H1 (cell line): ENCODE measurements at regions not wholly inside any gene's neighbourhood (a gene's known extent, or its start where the extent isn't known, plus 50 kb on each side); places are given as distances from the start of the nearest gene placed in this dataset.

ENCODE experiments used
- CTCF ChIA-PET: fragments of 300-600 bp; sonication (Branson Sonifier 250); formaldehyde crosslinking; loops from one replicate; lab custom pipeline; 2021; ENCODE audit not compliant: partially characterized antibody; lab: Charles Lee
- POLR2A ChIA-PET: fragments of 300-600 bp; sonication (Branson Sonifier 250); formaldehyde crosslinking; loops from one replicate; lab custom pipeline; 2021; ENCODE audit warnings: inconsistent platforms; ENCODE audit not compliant: partially characterized antibody; lab: Charles Lee
- DNase-seq, 2 experiments: peaks; one replicate each; pipeline versions ENCODE4 v3.0.0 to v3.0.0-alpha.2; 2010 to 2022; ENCODE audit warnings: low spot score in 2 of 2, low read depth in 1 of 2, mixed read lengths in 1 of 2
- FAIRE-seq: peaks from 2 replicates; lab custom pipeline; 2011; peaks lifted over from hg19 to GRCh38; lab: Jason Lieb, UNC
- H2AFZ ChIP-seq: 2 replicates; pipeline ENCODE4 v1.8.1; 2012; ENCODE audit warnings: low read length, inconsistent platforms
- H2AK5ac ChIP-seq: 2 replicates; pipeline ENCODE4 v1.6.1; 2013; ENCODE audit warnings: low read depth, low read length
- H2BK120ac ChIP-seq: replicated peaks from 2 replicates; pipeline ENCODE3; 2013; ENCODE audit warnings: low read depth, low read length, inconsistent platforms
- H2BK12ac ChIP-seq: 2 replicates; pipeline ENCODE4 v1.6.1; 2013; ENCODE audit warnings: low read depth, low read length
- H2BK15ac ChIP-seq: 2 replicates; pipeline ENCODE4 v1.6.1; 2013; ENCODE audit warnings: low read length
- H2BK20ac ChIP-seq: 2 replicates; pipeline ENCODE4 v1.6.1; 2013; ENCODE audit warnings: low read length
- H2BK5ac ChIP-seq: 2 replicates; pipeline ENCODE4 v1.6.1; 2013; ENCODE audit warnings: low read depth, low read length
- H3K14ac ChIP-seq: 2 replicates; pipeline ENCODE4 v1.6.1; 2013; ENCODE audit warnings: inconsistent platforms; ENCODE audit not compliant: insufficient read length
- H3K18ac ChIP-seq: 2 replicates; pipeline ENCODE4 v1.6.1; 2013; ENCODE audit warnings: low read length; ENCODE audit errors: extremely low read depth
- H3K23ac ChIP-seq: 2 replicates; pipeline ENCODE4 v1.6.1; 2013; ENCODE audit warnings: inconsistent platforms; ENCODE audit not compliant: insufficient read length
- H3K23me2 ChIP-seq: 2 replicates; pipeline ENCODE4 v1.6.1; 2013; ENCODE audit warnings: low read depth, low read length
- H3K27ac ChIP-seq: 2 replicates; pipeline ENCODE4 v1.6.1; 2011; ENCODE audit warnings: low read depth, low read length, inconsistent platforms
- H3K27me3 ChIP-seq, 4 experiments: replicated peaks in 1 of 4; 1 replicate in 1 of 4; 2 replicates in 3 of 4; pipeline versions ENCODE4 v1.6.1 to v1.8.1; 2011 to 2013; ENCODE audit warnings: low read length in 3 of 4, mild to moderate bottlenecking in 3 of 4, inconsistent platforms in 2 of 4, mixed read lengths in 2 of 4, moderate library complexity in 1 of 4; ENCODE audit not compliant: control insufficient read depth in 3 of 4, insufficient read depth in 3 of 4; ENCODE audit errors: extremely low read depth in 1 of 4
- H3K36me3 ChIP-seq, 4 experiments: 2 replicates each; pipeline versions ENCODE4 v1.6.1 to v1.8.1; 2011 to 2013; ENCODE audit warnings: mild to moderate bottlenecking in 4 of 4, low read length in 3 of 4, moderate library complexity in 2 of 4, control low read depth in 1 of 4, inconsistent platforms in 1 of 4; ENCODE audit not compliant: insufficient read depth in 4 of 4, control insufficient read depth in 2 of 4
- H3K4ac ChIP-seq: replicated peaks from 2 replicates; pipeline ENCODE3; 2013; ENCODE audit warnings: low read length, low read depth, mixed read lengths, inconsistent platforms; ENCODE audit not compliant: insufficient read length
- H3K4me1 ChIP-seq, 4 experiments: replicated peaks in 1 of 4; 1 replicate in 1 of 4; 2 replicates in 3 of 4; pipeline versions ENCODE4 v1.6.1 to v1.8.1; 2011 to 2013; ENCODE audit warnings: low read length in 3 of 4, inconsistent platforms in 2 of 4, mixed read lengths in 1 of 4; ENCODE audit not compliant: insufficient read depth in 4 of 4, control insufficient read depth in 3 of 4
- H3K4me2 ChIP-seq, 2 experiments: 2 replicates each; pipeline versions ENCODE4 v1.6.1 to v1.8.1; 2011 to 2013; ENCODE audit warnings: low read depth in 2 of 2, low read length in 2 of 2, control low read depth in 1 of 2, inconsistent platforms in 1 of 2, mild to moderate bottlenecking in 1 of 2; ENCODE audit not compliant: insufficient read depth in 1 of 2
- H3K4me3 ChIP-seq, 4 experiments: fragments of 200-600, 300-600 bp in 1 of 4; sonication (generic), shearing (Covaris generic), sonication (Bioruptor Twin) in 1 of 4; 2 replicates each; pipeline versions ENCODE4 v1.5.1 to v1.8.1; 2011 to 2016; ENCODE audit warnings: low read length in 4 of 4, low read depth in 3 of 4, control low read depth in 2 of 4, inconsistent platforms in 2 of 4, mild to moderate bottlenecking in 2 of 4, mixed read lengths in 1 of 4, moderate library complexity in 1 of 4; ENCODE audit not compliant: insufficient read depth in 2 of 4; ENCODE audit errors: extremely low read depth in 1 of 4
- H3K56ac ChIP-seq: replicated peaks from 2 replicates; pipeline ENCODE3; 2013; ENCODE audit warnings: low read depth, mild to moderate bottlenecking, mixed read lengths, low read length, inconsistent platforms; ENCODE audit not compliant: insufficient read length
- H3K79me1 ChIP-seq: 2 replicates; pipeline ENCODE4 v1.6.1; 2013; ENCODE audit warnings: low read depth, low read length, control low read depth
- H3K79me2 ChIP-seq, 2 experiments: 2 replicates each; pipeline versions ENCODE4 v1.6.1 to v1.8.1; 2012 to 2013; ENCODE audit warnings: low read length in 2 of 2, mild to moderate bottlenecking in 2 of 2, inconsistent platforms in 1 of 2; ENCODE audit not compliant: insufficient read depth in 2 of 2, control insufficient read depth in 1 of 2
- H3K9ac ChIP-seq, 4 experiments: replicated peaks in 1 of 4; 1 replicate in 1 of 4; 2 replicates in 3 of 4; pipeline versions ENCODE4 v1.6.1 to v1.8.1; 2011 to 2013; ENCODE audit warnings: low read depth in 3 of 4, low read length in 3 of 4, control low read depth in 2 of 4, mild to moderate bottlenecking in 2 of 4, moderate library complexity in 2 of 4, inconsistent platforms in 1 of 4; ENCODE audit errors: extremely low read depth in 1 of 4
- H3K9me3 ChIP-seq, 2 experiments: 2 replicates each; pipeline versions ENCODE4 v1.6.1 to v1.8.1; 2012 to 2013; ENCODE audit warnings: mild to moderate bottlenecking in 2 of 2, moderate library complexity in 2 of 2, control low read depth in 1 of 2, inconsistent platforms in 1 of 2, low read depth in 1 of 2, low read length in 1 of 2, mixed read lengths in 1 of 2; ENCODE audit not compliant: insufficient read depth in 2 of 2
- H4K20me1 ChIP-seq, 2 experiments: replicated peaks in 1 of 2; 2 replicates each; pipeline versions ENCODE3 to v1.8.1; 2011 to 2013; ENCODE audit warnings: inconsistent platforms in 2 of 2, low read length in 2 of 2, mild to moderate bottlenecking in 1 of 2; ENCODE audit not compliant: insufficient read depth in 2 of 2, control insufficient read depth in 1 of 2
- H4K5ac ChIP-seq: 2 replicates; pipeline ENCODE4 v1.6.1; 2013; ENCODE audit warnings: low read length, low read depth, mixed read lengths, inconsistent platforms; ENCODE audit not compliant: insufficient read length
- H4K8ac ChIP-seq: 2 replicates; pipeline ENCODE4 v1.8.0; 2013; ENCODE audit warnings: mild to moderate bottlenecking, moderate library complexity, low read length, inconsistent platforms; ENCODE audit not compliant: insufficient read depth; ENCODE audit errors: extremely low read depth
- H4K91ac ChIP-seq: replicated peaks from 2 replicates; pipeline ENCODE3; 2013; ENCODE audit warnings: low read length, mixed read lengths, inconsistent platforms; ENCODE audit not compliant: insufficient read length
- BCL11A ChIP-seq, 2 experiments: IDR thresholded peaks; one replicate each; pipeline ENCODE4 v1.6.1; 2011; ENCODE audit warnings: low read depth in 2 of 2, low read length in 2 of 2, mild to moderate bottlenecking in 2 of 2
- BRCA1 ChIP-seq: IDR thresholded peaks from 2 replicates; pipeline ENCODE4 v1.6.1; 2012; ENCODE audit warnings: low read depth, low read length, improper control_type of control experiment
- CTCF ChIP-seq, 3 experiments: IDR thresholded peaks; 1 replicate in 2 of 3; 2 replicates in 1 of 3; pipeline versions ENCODE4 v1.5.1 to v1.6.1; 2011; ENCODE audit warnings: low read length in 3 of 3, mild to moderate bottlenecking in 3 of 3, inconsistent platforms in 2 of 3, low read depth in 1 of 3, moderate library complexity in 1 of 3; ENCODE audit not compliant: insufficient read depth in 1 of 3; ENCODE audit errors: control extremely low read depth in 1 of 3
- EGR1 ChIP-seq: IDR thresholded peaks from 2 replicates; pipeline ENCODE4 v1.6.1; 2011; ENCODE audit warnings: low read depth, low read length, borderline replicate concordance
- KDM1A ChIP-seq: fragments of 200-600, 300-600 bp; sonication (generic); IDR thresholded peaks from 2 replicates; pipeline ENCODE4 v1.7.1; 2016; ENCODE audit warnings: mild to moderate bottlenecking, low read length, borderline replicate concordance
- MAX ChIP-seq: IDR thresholded peaks from 2 replicates; pipeline ENCODE4 v1.6.1; 2012; ENCODE audit warnings: inconsistent platforms
- NRF1 ChIP-seq: IDR thresholded peaks from 2 replicates; pipeline ENCODE4 v1.6.1; 2011; ENCODE audit warnings: mild to moderate bottlenecking, low read depth, low read length, improper control_type of control experiment
- RXRA ChIP-seq: IDR thresholded peaks from 2 replicates; pipeline ENCODE4 v1.6.1; 2011; ENCODE audit warnings: low read depth, mild to moderate bottlenecking, low read length, moderate library complexity; ENCODE audit not compliant: insufficient read depth
- USF2 ChIP-seq: IDR thresholded peaks from 2 replicates; pipeline ENCODE4 v1.6.1; 2011; ENCODE audit warnings: low read length, improper control_type of control experiment
- ZNF274 ChIP-seq: IDR thresholded peaks from 2 replicates; pipeline ENCODE4 v1.7.0; 2012; ENCODE audit warnings: low read length, borderline replicate concordance; ENCODE audit errors: extremely low read depth
- WGBS, 2 experiments: shearing (Covaris generic) in 1 of 2; methylation state at CpG; one replicate each; pipeline versions ENCODE4 v1.1.6 to v1.1.7; 2013 to 2015; ENCODE audit warnings: low lambda C conversion rate in 2 of 2, mixed read lengths in 2 of 2, inconsistent platforms in 1 of 2, low coverage in 1 of 2, missing lambda C conversion rate in 1 of 2; ENCODE audit not compliant: insufficient replicate concordance in 2 of 2, insufficient coverage in 1 of 2, insufficient read length in 1 of 2; ENCODE audit errors: extremely low coverage in 1 of 2, missing lambda C conversion rate in 1 of 2; 5-methylcytosine and 5-hydroxymethylcytosine counted together

GRCh38 chr2:8334866-8335325, 347.0 kb upstream of the ID2 start:
- H3K9ac ChIP-seq, result no peak overlapping the region
- H2BK12ac ChIP-seq, result no peak overlapping the region
- H3K79me2 ChIP-seq, result no peaks in the 10 kb centered on the region
- H2AFZ ChIP-seq, result 0 out of 2 replicates have a peak overlapping the region, but pooled peaks have one; percentile 2
- H4K20me1 ChIP-seq, result no peaks in the 10 kb centered on the region
- no peak overlapping the region for H3K23ac ChIP-seq
- FAIRE-seq, result no peak
- H4K5ac ChIP-seq, result no peak overlapping the region
- CTCF ChIA-PET, result interaction anchor here (1.4 kb wide), 1 partner anchor 9 kb away, joined by 3 read pairs; no protein-coding TSS in a partner anchor
- H2BK120ac ChIP-seq, result no peak overlapping the region
- H3K4me1 ChIP-seq, result no peaks in the 10 kb centered on the region; a peak in 1 of 7 replicates
- no peak overlapping the region for H2BK20ac ChIP-seq
- H2BK5ac ChIP-seq, result no peak overlapping the region
- H3K4me3 ChIP-seq, result no peak overlapping the region
- H3K27ac ChIP-seq, result no peak overlapping the region
- H2BK15ac ChIP-seq, result no peak overlapping the region
- H3K79me1 ChIP-seq, result no peaks in the 10 kb centered on the region
- no peak overlapping the region for H4K91ac ChIP-seq
- no peak overlapping the region; the same call in 1 of the 2 replicates for H3K18ac ChIP-seq
- no peak overlapping the region for H3K14ac ChIP-seq
- no peaks in the 10 kb centered on the region for H3K27me3 ChIP-seq
- 88% methylated on average over 12 of the region's 12 CpGs; no CpG with 5 or more reads in 1 of the 2 experiments for WGBS, 2 experiments
- no peak overlapping the region for H3K56ac ChIP-seq
- no peak overlapping the region for H2AK5ac ChIP-seq
- no peak overlapping the region for H3K4me2 ChIP-seq
- no peaks in the 10 kb centered on the region for H3K23me2 ChIP-seq
- H4K8ac ChIP-seq, result no peak overlapping the region; the same call in 1 of the 2 replicates
- POLR2A ChIA-PET, result no interaction called here
- no peak for DNase-seq
- H3K9me3 ChIP-seq, result peaks cover 0 to 3% of the 10 kb centered on the region in 2 experiments; a peak in 1 of 4 replicates
- H3K36me3 ChIP-seq, result no peaks in the 10 kb centered on the region
- no peak overlapping the region for H3K4ac ChIP-seq
- TF ChIP-seq BCL11A (IDR thresholded peaks at IDR 0.05; ENCODE audit: low read depth in 2 of 2, low read length in 2 of 2) (no peak), CTCF (IDR thresholded peaks at IDR 0.05; ENCODE audit: control extremely low read depth in 1 of 3, insufficient read depth in 1 of 3, low read depth in 1 of 3, low read length in 3 of 3) (no peak), BRCA1 (no peak), USF2 (no peak), ZNF274 (no peak), RXRA (no peak), MAX (no peak), KDM1A (no peak), EGR1 (no peak), NRF1 (no peak)
